OCI-LY1 (cell line): ENCODE measurements at regions not wholly inside any gene's neighbourhood (a gene's known extent, or its start where the extent isn't known, plus 50 kb on each side); places are given as distances from the start of the nearest gene placed in this dataset.

Experiments used
- H2AFZ ChIP-seq: fragments of 200-600 bp; sonication (generic), shearing (Covaris generic); 2 replicates; pipeline ENCODE4 v1.6.0; 2014; ENCODE audit warnings: antibody characterized with exemption, mild to moderate bottlenecking, low read length
- H3F3A ChIP-seq: fragments of 200-600 bp; sonication (generic), shearing (Covaris generic); 2 replicates; pipeline ENCODE4 v1.6.0; 2014; ENCODE audit warnings: mild to moderate bottlenecking, antibody characterized with exemption, low read length, moderate library complexity; ENCODE audit not compliant: insufficient read depth
- H3K27ac ChIP-seq: fragments of 200-600 bp; sonication (generic); 2 replicates; pipeline ENCODE4 v1.5.1; 2014; ENCODE audit warnings: low read length, mixed run types, mild to moderate bottlenecking, low read depth; ENCODE audit not compliant: poor library complexity, severe bottlenecking
- H3K27me3 ChIP-seq: fragments of 200-600 bp; sonication (generic); 2 replicates; pipeline ENCODE4 v1.6.0; 2014; ENCODE audit warnings: antibody characterized with exemption, mild to moderate bottlenecking, low read length, moderate library complexity; ENCODE audit not compliant: insufficient read depth
- H3K36me3 ChIP-seq: fragments of 200-600 bp; sonication (generic); 2 replicates; pipeline ENCODE4 v1.6.1; 2014; ENCODE audit warnings: mild to moderate bottlenecking, antibody characterized with exemption, low read length, moderate library complexity, mixed read lengths; ENCODE audit not compliant: insufficient read depth
- H3K4me1 ChIP-seq: fragments of 200-600 bp; sonication (generic); 2 replicates; pipeline ENCODE4 v1.5.1; 2014; ENCODE audit warnings: mild to moderate bottlenecking, low read length, moderate library complexity; ENCODE audit not compliant: insufficient read depth, severe bottlenecking
- H3K4me2 ChIP-seq: fragments of 200-600 bp; sonication (generic), shearing (Covaris generic); 2 replicates; pipeline ENCODE4 v1.6.1; 2014; ENCODE audit warnings: low read length
- H3K4me3 ChIP-seq: fragments of 200-600 bp; sonication (generic); 2 replicates; pipeline ENCODE4 v1.5.1; 2014; ENCODE audit warnings: low read length, low read depth, mild to moderate bottlenecking, mixed read lengths; ENCODE audit not compliant: poor library complexity, severe bottlenecking
- H3K79me2 ChIP-seq: fragments of 200-600 bp; shearing (Covaris generic); 2 replicates; pipeline ENCODE4 v1.6.1; 2016; ENCODE audit warnings: mixed run types, low read length, mixed read lengths; ENCODE audit not compliant: insufficient read depth
- H3K9ac ChIP-seq: fragments of 200-600 bp; sonication (generic), shearing (Covaris generic); 2 replicates; pipeline ENCODE4 v1.6.1; 2014; ENCODE audit warnings: mild to moderate bottlenecking, low read length, mixed read lengths
- H3K9me2 ChIP-seq: fragments of 200-600 bp; sonication (generic), shearing (Covaris generic); 2 replicates; pipeline ENCODE4 v1.6.1; 2014; ENCODE audit warnings: low read depth, mild to moderate bottlenecking, low read length, mixed read lengths
- H3K9me3 ChIP-seq: fragments of 200-600 bp; shearing (Covaris generic); 2 replicates; pipeline ENCODE4 v1.6.1; 2014; ENCODE audit warnings: low read length, mixed read lengths
- H4K20me1 ChIP-seq: fragments of 200-600 bp; sonication (generic), shearing (Covaris generic); 2 replicates; pipeline ENCODE4 v1.6.0; 2016; ENCODE audit warnings: mild to moderate bottlenecking, low read length; ENCODE audit not compliant: insufficient read depth
- CTCF ChIP-seq: fragments of 200-600 bp; sonication (generic), shearing (Covaris generic); IDR thresholded peaks from 2 replicates; pipeline ENCODE4 v1.5.1; 2017; ENCODE audit warnings: mild to moderate bottlenecking, antibody characterized with exemption, low read length, moderate library complexity, mixed read lengths
- EZH2 ChIP-seq: fragments of 200-600 bp; sonication (generic), shearing (Covaris generic); IDR thresholded peaks from 2 replicates; pipeline ENCODE4 v1.8.0; 2017; ENCODE audit warnings: borderline replicate concordance, mixed run types, mild to moderate bottlenecking, antibody characterized with exemption, low read length, moderate library complexity, mixed read lengths

DNA sequence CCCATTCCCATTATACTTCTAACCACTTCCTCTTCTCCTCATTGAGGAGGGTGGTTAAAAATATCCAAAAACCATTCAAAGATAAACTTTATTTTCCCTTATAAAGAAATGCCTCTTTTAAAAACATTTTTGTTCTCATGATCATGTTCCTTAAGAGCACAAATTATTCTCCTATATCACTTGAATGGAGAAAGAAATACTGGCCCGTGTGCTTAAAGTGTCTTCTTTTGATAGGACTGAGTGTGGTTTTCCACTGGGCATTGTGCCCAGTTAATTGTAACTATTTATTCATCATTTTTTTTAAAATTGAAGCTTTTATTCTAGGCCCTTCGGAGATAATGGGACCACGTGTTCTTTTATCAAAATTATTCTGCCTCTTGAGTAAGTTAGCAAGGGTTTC, 871.5 kb downstream of the QKI start:
- H3K4me3 ChIP-seq: no peak overlapping the region
- no peaks in the 10 kb centered on the region for H3K9me2 ChIP-seq
- H3K9me3 ChIP-seq: no peaks in the 10 kb centered on the region
- H2AFZ ChIP-seq: no peak overlapping the region
- no peak overlapping the region for H3K27ac ChIP-seq
- H3K4me1 ChIP-seq: no peaks in the 10 kb centered on the region
- H3K4me2 ChIP-seq: no peak overlapping the region
- no peaks in the 10 kb centered on the region for H3F3A ChIP-seq
- H3K27me3 ChIP-seq: no peaks in the 10 kb centered on the region
- TF ChIP-seq CTCF (no peak), EZH2 (no peak)
- H3K9ac ChIP-seq: no peak overlapping the region
- H4K20me1 ChIP-seq: no peaks in the 10 kb centered on the region
- no peaks in the 10 kb centered on the region for H3K36me3 ChIP-seq
- H3K79me2 ChIP-seq: no peaks in the 10 kb centered on the region

DNA sequence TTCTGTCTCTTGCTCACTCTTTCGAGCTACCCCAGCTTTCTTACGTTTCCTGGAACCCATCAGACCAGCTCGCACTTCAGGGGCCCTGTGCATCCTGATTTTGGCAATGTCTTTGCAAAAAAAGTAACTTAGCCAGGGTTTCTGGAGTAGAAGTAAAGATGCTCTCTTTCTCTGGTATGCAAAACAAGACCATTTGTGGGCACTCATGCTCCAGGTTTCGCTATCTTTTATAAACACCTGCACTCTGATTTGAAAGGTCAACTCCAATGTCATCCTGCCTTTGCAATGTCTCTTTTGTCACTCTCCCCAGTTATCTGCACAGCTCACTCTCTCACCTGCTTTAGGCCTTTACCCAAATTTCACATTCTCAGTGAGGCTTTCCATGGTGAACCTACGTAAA, 869.1 kb downstream of the QKI start:
- Histone ChIP-seq H3K27ac (no peak overlapping the region), H3K27me3 (no peaks in the 10 kb centered on the region), H3K4me3 (no peak overlapping the region), H3K36me3 (no peaks in the 10 kb centered on the region), H3K9ac (no peak overlapping the region), H3K4me2 (no peak overlapping the region), H3K4me1 (no peaks in the 10 kb centered on the region), H3K9me2 (no peaks in the 10 kb centered on the region), H4K20me1 (no peaks in the 10 kb centered on the region), H2AFZ (no peak overlapping the region), H3F3A (no peaks in the 10 kb centered on the region), H3K9me3 (no peaks in the 10 kb centered on the region), H3K79me2 (no peaks in the 10 kb centered on the region)
- TF ChIP-seq EZH2: no peak
- TF ChIP-seq CTCF: no peak

- H3K36me3 ChIP-seq: no peaks in the 10 kb centered on the region
- no peaks in the 10 kb centered on the region for H3K79me2 ChIP-seq
- H3K4me2 ChIP-seq: no peak overlapping the region
- no peaks in the 10 kb centered on the region for H3K9me3 ChIP-seq
- no peaks in the 10 kb centered on the region for H3K9me2 ChIP-seq
- H3F3A ChIP-seq: no peaks in the 10 kb centered on the region
- H3K9ac ChIP-seq: no peak overlapping the region
- no peaks in the 10 kb centered on the region for H3K27me3 ChIP-seq
- TF ChIP-seq EZH2 (no peak), CTCF (no peak)
- no peaks in the 10 kb centered on the region for H3K4me1 ChIP-seq
- no peak overlapping the region for H2AFZ ChIP-seq
- no peak overlapping the region for H3K27ac ChIP-seq
- H3K4me3 ChIP-seq: no peak overlapping the region
- no peaks in the 10 kb centered on the region for H4K20me1 ChIP-seq
These were observed 861.7 kb downstream of the QKI start for GRCh38 chr6:164276211-164276610.
